ENCODE measurements at regions not wholly inside any gene's neighbourhood (a gene's known extent, or its start where the extent isn't known, plus 50 kb on each side); places are given as distances from the start of the nearest gene placed in this dataset.
"Not testable (repeated sequence)": the region's sequence is repeated elsewhere in the genome, so short reads cannot be mapped to it uniquely, and the experiment has no call there.

GRCh38 chr6:75031102-75031501, 174.8 kb downstream of the COL12A1 start:
- not testable (repeated sequence) for H3K36me3 ChIP-seq; H3K27me3 ChIP-seq; H3K4me3 ChIP-seq (ENCODE audit: low read depth in 1 of 2, low read length in 1 of 2)

GRCh38 chr6:75029333-75029732, 176.5 kb downstream of the COL12A1 start:
- Histone ChIP-seq H3K4me3 (ENCODE audit: low read depth in 1 of 2, low read length in 1 of 2) (no peak overlapping the region), H3K27ac (no peak overlapping the region)
- TF ChIP-seq CTCF (IDR thresholded peaks at IDR 0.05): no peak

More at GRCh38 chr6:75031102-75031501, 174.8 kb downstream of the COL12A1 start:
- not testable (repeated sequence) for H3K4me1 ChIP-seq (ENCODE audit: control insufficient read depth in 1 of 2, insufficient read depth in 1 of 2, low read depth in 1 of 2, low read length in 1 of 2); H3K9me3 ChIP-seq; H3K27ac ChIP-seq

GRCh38 chr6:75025371-75025770, 180.5 kb downstream of the COL12A1 start:
- no peaks in the 10 kb centered on the region for H3K4me1 ChIP-seq (ENCODE audit: control insufficient read depth in 1 of 2, insufficient read depth in 1 of 2, low read depth in 1 of 2, low read length in 1 of 2)
- no peaks in the 10 kb centered on the region for H3K27me3 ChIP-seq
- H3K4me3 ChIP-seq (ENCODE audit: low read depth in 1 of 2, low read length in 1 of 2): no peak overlapping the region
- no peaks in the 10 kb centered on the region for H3K9me3 ChIP-seq
- no peak for TF ChIP-seq CTCF (IDR thresholded peaks at IDR 0.05)
- no peak overlapping the region for H3K27ac ChIP-seq
- H3K36me3 ChIP-seq: no peaks in the 10 kb centered on the region

More at GRCh38 chr6:75029333-75029732, 176.5 kb downstream of the COL12A1 start:
- no peaks in the 10 kb centered on the region for H3K4me1 ChIP-seq (ENCODE audit: control insufficient read depth in 1 of 2, insufficient read depth in 1 of 2, low read depth in 1 of 2, low read length in 1 of 2)
- H3K27me3 ChIP-seq: no peaks in the 10 kb centered on the region
- H3K9me3 ChIP-seq: no peaks in the 10 kb centered on the region
- no peaks in the 10 kb centered on the region for H3K36me3 ChIP-seq

DNA sequence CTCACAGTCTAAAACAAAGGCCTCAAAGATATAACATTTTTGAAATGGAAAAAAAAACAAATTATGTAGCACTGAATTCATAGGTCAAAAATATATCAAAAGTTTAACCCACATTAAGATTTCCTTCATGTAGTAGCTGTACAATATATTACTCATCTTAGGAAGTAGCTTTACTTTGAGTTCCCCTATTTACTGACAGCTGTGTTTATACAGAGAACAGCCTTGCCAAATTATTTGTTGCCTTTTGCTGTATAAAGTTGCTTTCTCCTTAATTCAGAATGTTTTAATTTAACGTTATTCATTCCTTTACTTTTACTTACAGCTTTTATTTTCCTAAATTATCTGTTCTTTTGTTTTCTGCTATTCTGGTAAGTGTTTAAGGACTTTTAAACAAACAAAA, 181.0 kb downstream of the COL12A1 start:
- H3K36me3 ChIP-seq: no peaks in the 10 kb centered on the region
- H3K9me3 ChIP-seq: no peaks in the 10 kb centered on the region

DNA sequence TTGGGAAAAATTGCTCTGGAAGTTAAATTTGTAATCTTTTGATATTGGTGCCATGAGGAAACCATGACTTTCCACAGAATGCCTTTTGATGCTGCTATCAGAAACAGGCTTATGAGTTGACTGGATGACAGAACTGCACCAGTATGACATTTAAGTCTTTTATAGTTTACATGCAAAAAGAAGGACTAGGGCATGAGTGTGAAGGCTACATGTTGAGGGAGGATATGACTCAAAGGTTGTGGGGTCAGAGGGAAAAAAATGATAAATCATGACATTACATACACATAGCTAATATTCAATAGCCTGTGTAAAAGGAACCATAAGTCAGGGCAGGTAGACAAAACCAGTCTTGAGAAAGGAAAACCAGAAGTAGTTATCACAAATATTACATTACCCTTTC, 182.2 kb downstream of the COL12A1 start:
- H3K27ac ChIP-seq: no peak overlapping the region
- no peaks in the 10 kb centered on the region for H3K9me3 ChIP-seq
- H3K4me1 ChIP-seq (ENCODE audit: control insufficient read depth in 1 of 2, insufficient read depth in 1 of 2, low read depth in 1 of 2, low read length in 1 of 2): no peaks in the 10 kb centered on the region
- H3K4me3 ChIP-seq (ENCODE audit: low read depth in 1 of 2, low read length in 1 of 2): no peak overlapping the region
- no peaks in the 10 kb centered on the region for H3K36me3 ChIP-seq
- no peaks in the 10 kb centered on the region for H3K27me3 ChIP-seq
- TF ChIP-seq CTCF (IDR thresholded peaks at IDR 0.05): no peak

More for the DNA sequence above, 181.0 kb downstream of the COL12A1 start:
- Histone ChIP-seq H3K4me3 (ENCODE audit: low read depth in 1 of 2, low read length in 1 of 2) (no peak overlapping the region), H3K27me3 (no peaks in the 10 kb centered on the region), H3K4me1 (ENCODE audit: control insufficient read depth in 1 of 2, insufficient read depth in 1 of 2, low read depth in 1 of 2, low read length in 1 of 2) (no peaks in the 10 kb centered on the region), H3K27ac (no peak overlapping the region)
- no peak for TF ChIP-seq CTCF (IDR thresholded peaks at IDR 0.05)

- Histone ChIP-seq H3K4me3 (ENCODE audit: low read depth in 1 of 2, low read length in 1 of 2) (no peak overlapping the region), H3K36me3 (no peaks in the 10 kb centered on the region), H3K27ac (no peak overlapping the region), H3K4me1 (ENCODE audit: control insufficient read depth in 1 of 2, insufficient read depth in 1 of 2, low read depth in 1 of 2, low read length in 1 of 2) (no peaks in the 10 kb centered on the region), H3K27me3 (no peaks in the 10 kb centered on the region), H3K9me3 (no peaks in the 10 kb centered on the region)
- no peak for TF ChIP-seq CTCF (IDR thresholded peaks at IDR 0.05)
Measured at GRCh38 chr6:75020971-75021370, 184.9 kb downstream of the COL12A1 start.
